Gastroesophageal sphincter (tissue), 4 donors: ENCODE measurements at regions not wholly inside any gene's neighbourhood (a gene's known extent, or its start where the extent isn't known, plus 50 kb on each side); places are given as distances from the start of the nearest gene placed in this dataset.

Source experiments
- ATAC-seq: fragments of 150-250 bp; one replicate; pipeline ENCODE4 v1.9.1; 2016; ENCODE audit warnings: mild to moderate bottlenecking, moderate library complexity
- H3K27ac ChIP-seq, 4 donors: fragments of 200-600 bp; sonication (generic) in 3 of 4; 1 replicate in 3 of 4; 2 replicates in 1 of 4; pipeline ENCODE4 v1.5.1; 2016 to 2019
- H3K27me3 ChIP-seq: fragments of 200-600 bp; sonication (generic); one replicate; pipeline ENCODE4 v1.5.1; 2019
- H3K36me3 ChIP-seq, 2 donors: fragments of 200-600 bp; sonication (generic); one replicate each; pipeline ENCODE4 v1.5.1; 2019; ENCODE audit warnings: control low read depth in 1 of 2
- H3K4me1 ChIP-seq, 3 donors: fragments of 200-600 bp; sonication (generic); 1 replicate in 2 of 3; 2 replicates in 1 of 3; pipeline ENCODE4 v1.5.1; 2016 to 2019; ENCODE audit warnings: control low read depth in 2 of 3
- H3K4me3 ChIP-seq, 2 donors: fragments of 200-600 bp; sonication (generic); one replicate each; pipeline ENCODE4 v1.5.1; 2019; ENCODE audit warnings: mild to moderate bottlenecking in 1 of 2, moderate library complexity in 1 of 2
- H3K9me3 ChIP-seq, 3 donors: fragments of 200-600 bp; sonication (generic); one replicate each; pipeline ENCODE4 v1.5.1; 2017 to 2019; ENCODE audit warnings: control low read depth in 2 of 3
- CTCF ChIP-seq, 4 experiments: fragments of 200-600 bp in 2 of 4; fragments of 450-650 bp in 2 of 4; sonication (generic) in 1 of 4; IDR thresholded peaks; one replicate each; pipeline ENCODE4 v1.5.1; 2017 to 2019; ENCODE audit warnings: antibody characterized with exemption in 4 of 4, mild to moderate bottlenecking in 2 of 4, moderate library complexity in 2 of 4
- EP300 ChIP-seq: sonication (generic); formaldehyde crosslinking; IDR thresholded peaks from one replicate; pipeline ENCODE4 v1.6.1; 2017; ENCODE audit warnings: antibody characterized with exemption, mild to moderate bottlenecking
- POLR2A ChIP-seq, 2 donors: fragments of 450-650 bp; IDR thresholded peaks; one replicate each; pipeline ENCODE4 v1.6.1; 2017; ENCODE audit warnings: antibody characterized with exemption in 2 of 2, mild to moderate bottlenecking in 2 of 2, moderate library complexity in 1 of 2
- POLR2AphosphoS5 ChIP-seq: sonication (generic); formaldehyde crosslinking; IDR thresholded peaks from one replicate; pipeline ENCODE4 v1.6.1; 2017; ENCODE audit warnings: antibody characterized with exemption
- WGBS, 2 donors: methylation state at CpG; one replicate each; pipeline ENCODE4 v1.1.5; 2018; ENCODE audit warnings: low coverage in 1 of 2; 5-methylcytosine and 5-hydroxymethylcytosine counted together

DNA sequence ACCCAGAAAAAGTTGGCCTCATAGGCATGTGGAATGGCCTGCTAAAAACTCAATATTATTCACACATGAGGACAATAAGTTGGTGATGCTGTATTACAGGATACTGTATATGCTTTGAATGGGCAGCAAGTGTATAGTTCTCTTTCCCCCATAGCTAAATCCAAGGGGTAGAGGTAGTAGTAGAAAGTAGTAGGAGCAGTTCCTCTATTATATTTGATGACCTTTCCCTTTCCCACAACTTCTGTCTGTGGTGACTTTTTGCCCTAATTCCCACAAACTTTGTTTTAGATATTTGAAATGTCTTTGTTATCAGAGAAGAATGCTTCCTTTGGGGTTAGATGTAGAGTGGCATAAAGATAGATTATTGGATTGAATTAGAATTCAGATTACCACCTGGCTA lies 154.0 kb upstream of the STEAP4 start:
- no peak overlapping the region for H3K4me3 ChIP-seq
- H3K4me1 ChIP-seq: no peaks in the 10 kb centered on the region
- ATAC-seq: no peak
- H3K27me3 ChIP-seq: no peaks in the 10 kb centered on the region
- no peak for TF ChIP-seq CTCF (IDR thresholded peaks at IDR 0.05)
- no peak for TF ChIP-seq POLR2AphosphoS5
- no peak for TF ChIP-seq POLR2A (IDR thresholded peaks at IDR 0.05)
- no peak for TF ChIP-seq EP300
- H3K36me3 ChIP-seq: no peaks in the 10 kb centered on the region
- no peak overlapping the region for H3K27ac ChIP-seq
- H3K9me3 ChIP-seq: no peaks in the 10 kb centered on the region

- H3K4me3 ChIP-seq: no peak overlapping the region
- no peak for ATAC-seq
- no peaks in the 10 kb centered on the region for H3K27me3 ChIP-seq
- H3K27ac ChIP-seq: no peak overlapping the region
- no peaks in the 10 kb centered on the region for H3K36me3 ChIP-seq
- TF ChIP-seq CTCF (IDR thresholded peaks at IDR 0.05) (no peak), POLR2AphosphoS5 (no peak), POLR2A (IDR thresholded peaks at IDR 0.05) (no peak), EP300 (no peak)
- H3K9me3 ChIP-seq: no peaks in the 10 kb centered on the region
- H3K4me1 ChIP-seq: no peaks in the 10 kb centered on the region
Measured at GRCh38 chr7:88458946-88459345, 152.3 kb upstream of the STEAP4 start.

- TF ChIP-seq CTCF (IDR thresholded peaks at IDR 0.05) (no peak), POLR2A (IDR thresholded peaks at IDR 0.05) (no peak)
Measured at GRCh38 chr7:88458279-88458678, 151.6 kb upstream of the STEAP4 start.

GRCh38 chr7:88457320-88457719 lies 150.6 kb upstream of the STEAP4 start:
- Histone ChIP-seq H3K9me3 (no peaks in the 10 kb centered on the region), H3K27ac (no peak overlapping the region), H3K4me3 (no peak overlapping the region), H3K36me3 (no peaks in the 10 kb centered on the region), H3K27me3 (no peaks in the 10 kb centered on the region), H3K4me1 (no peaks in the 10 kb centered on the region)
- no peak for TF ChIP-seq POLR2A (IDR thresholded peaks at IDR 0.05)
- TF ChIP-seq POLR2AphosphoS5: no peak
- no peak for TF ChIP-seq CTCF (IDR thresholded peaks at IDR 0.05)
- no peak for TF ChIP-seq EP300
- 87 to 100% methylated on average over 1 of the region's 1 CpG for WGBS, 2 donors
- no peak for ATAC-seq

More at GRCh38 chr7:88458279-88458678, 151.6 kb upstream of the STEAP4 start:
- Histone ChIP-seq H3K27ac (no peak overlapping the region), H3K4me3 (no peak overlapping the region), H3K36me3 (no peaks in the 10 kb centered on the region), H3K9me3 (no peaks in the 10 kb centered on the region), H3K4me1 (no peaks in the 10 kb centered on the region), H3K27me3 (no peaks in the 10 kb centered on the region)
- ATAC-seq: no peak

DNA sequence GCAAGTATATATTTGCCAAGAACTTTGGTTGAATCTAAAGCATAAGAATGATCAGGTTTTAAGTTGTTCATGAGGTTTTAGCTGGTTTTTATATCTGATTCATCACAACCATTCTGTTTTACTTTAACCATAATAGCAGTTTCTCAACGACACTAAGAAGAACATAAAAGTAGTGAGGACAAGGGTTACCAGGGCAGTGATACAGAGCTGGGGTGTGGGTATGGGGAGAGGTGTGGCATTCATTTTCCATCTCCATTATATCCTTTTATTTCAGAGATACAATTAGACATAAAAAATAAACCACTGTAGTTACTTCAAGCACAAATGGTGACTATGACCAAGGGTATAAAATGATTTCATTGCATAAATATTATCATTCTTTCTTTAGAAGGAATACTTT lies 149.8 kb upstream of the STEAP4 start:
- 0 to 18% methylated on average over 1 of the region's 1 CpG for WGBS, 2 donors
- H3K4me3 ChIP-seq: no peak overlapping the region
- no peak overlapping the region for H3K27ac ChIP-seq
- H3K36me3 ChIP-seq: no peaks in the 10 kb centered on the region
- no peaks in the 10 kb centered on the region for H3K27me3 ChIP-seq
- TF ChIP-seq POLR2A (IDR thresholded peaks at IDR 0.05) (no peak), EP300 (no peak), POLR2AphosphoS5 (no peak), CTCF (IDR thresholded peaks at IDR 0.05) (no peak)
- ATAC-seq: no peak
- no peaks in the 10 kb centered on the region for H3K4me1 ChIP-seq
- H3K9me3 ChIP-seq: no peaks in the 10 kb centered on the region
